ENCODE measurements at regions not wholly inside any gene's neighbourhood (a gene's known extent, or its start where the extent isn't known, plus 50 kb on each side); places are given as distances from the start of the nearest gene placed in this dataset.

DNA sequence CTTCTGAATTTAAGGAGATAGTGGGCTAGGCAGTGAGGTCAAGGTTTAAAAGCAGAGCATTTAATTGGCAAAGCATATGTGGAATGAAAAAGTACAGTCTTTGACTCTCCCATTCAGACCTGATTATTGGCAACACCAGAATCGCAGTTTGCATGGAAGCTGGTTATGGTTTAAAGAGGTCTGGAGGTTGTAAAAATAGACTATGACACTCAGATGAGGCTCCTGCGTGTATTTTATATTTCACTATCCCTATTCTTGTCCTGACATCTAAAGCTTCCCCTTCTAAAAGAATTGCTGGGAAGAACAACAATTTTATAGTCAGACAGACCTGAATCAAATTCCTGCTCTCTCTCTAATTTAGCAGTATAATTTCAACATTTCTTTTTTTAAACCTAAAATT is 302.9 kb downstream of the PCDH7 start:
- TF ChIP-seq CTCF (conservative IDR thresholded peaks at IDR 0.05 in 1 of 2, IDR thresholded peaks at IDR 0.05 in 1 of 2; ENCODE audit: low read depth in 1 of 2, low read length in 2 of 2): no peak
- no peak for TF ChIP-seq EZH2 (IDR thresholded peaks at IDR 0.05; ENCODE audit: low read length, missing control alignments)

All from fibroblast of lung (primary cell).